ENCODE measurements at regions not wholly inside any gene's neighbourhood (a gene's known extent, or its start where the extent isn't known, plus 50 kb on each side); places are given as distances from the start of the nearest gene placed in this dataset.

- DNase-seq: no peak
- in situ Hi-C loops (cut with MboI; ENCODE audit: low pct_unique_long_range_greater_than_20kb, low sequenced_read_pairs): no loop called here
Measured at GRCh38 chr1:5227114-5227513, 572.7 kb downstream of the AJAP1 start.

- no peak for DNase-seq
- in situ Hi-C loops (cut with MboI; ENCODE audit: low pct_unique_long_range_greater_than_20kb, low sequenced_read_pairs): no loop called here
Measured at GRCh38 chr1:5225707-5226704, 571.6 kb downstream of the AJAP1 start.

DNA sequence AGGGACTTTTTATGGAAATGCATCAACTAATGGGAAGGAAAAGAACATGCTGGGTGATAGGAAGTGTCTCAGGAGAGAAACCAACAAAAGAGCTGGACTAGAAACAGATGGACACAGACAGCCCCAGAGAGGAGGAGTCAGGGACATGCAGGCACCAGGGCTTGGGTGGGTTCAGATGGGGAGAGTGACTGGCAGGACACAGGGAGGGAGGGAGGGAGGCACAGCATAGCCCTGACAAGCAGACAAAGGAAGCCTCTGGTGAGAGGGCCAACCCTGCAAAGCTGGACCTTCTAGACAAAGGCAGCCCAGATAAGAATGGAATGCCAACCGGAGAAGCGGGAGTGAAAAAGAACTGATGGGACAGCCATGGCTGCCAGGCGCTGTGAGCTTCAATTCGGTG is 568.8 kb downstream of the AJAP1 start:
- in situ Hi-C loops (cut with MboI; ENCODE audit: low pct_unique_long_range_greater_than_20kb, low sequenced_read_pairs): no loop called here
- DNase-seq: no peak

DNA sequence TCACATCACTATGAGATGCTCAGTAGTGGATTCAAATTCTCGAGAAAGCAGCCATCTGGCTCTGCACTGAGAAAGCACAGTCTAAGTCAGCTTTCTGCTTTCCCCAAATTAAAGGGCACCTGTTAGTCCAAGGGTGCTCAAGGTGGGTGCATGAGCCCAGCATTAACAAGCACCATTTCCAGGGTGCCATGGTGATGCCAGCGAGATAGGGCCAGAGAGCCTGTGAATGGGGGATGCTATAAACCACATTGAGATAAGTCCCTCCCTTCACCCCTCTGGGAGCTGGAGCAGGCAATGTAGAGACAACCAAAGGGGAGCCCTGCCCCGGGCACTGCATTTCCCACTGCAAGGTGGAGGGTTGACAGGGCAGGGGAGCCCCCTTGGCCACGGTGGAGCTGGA is 568.2 kb downstream of the AJAP1 start:
- in situ Hi-C loops (cut with MboI; ENCODE audit: low pct_unique_long_range_greater_than_20kb, low sequenced_read_pairs): no loop called here
- DNase-seq: no peak

GRCh38 chr1:5221451-5221850 is 567.0 kb downstream of the AJAP1 start:
- no peak for DNase-seq
- in situ Hi-C loops (cut with MboI; ENCODE audit: low pct_unique_long_range_greater_than_20kb, low sequenced_read_pairs): no loop called here

DNA sequence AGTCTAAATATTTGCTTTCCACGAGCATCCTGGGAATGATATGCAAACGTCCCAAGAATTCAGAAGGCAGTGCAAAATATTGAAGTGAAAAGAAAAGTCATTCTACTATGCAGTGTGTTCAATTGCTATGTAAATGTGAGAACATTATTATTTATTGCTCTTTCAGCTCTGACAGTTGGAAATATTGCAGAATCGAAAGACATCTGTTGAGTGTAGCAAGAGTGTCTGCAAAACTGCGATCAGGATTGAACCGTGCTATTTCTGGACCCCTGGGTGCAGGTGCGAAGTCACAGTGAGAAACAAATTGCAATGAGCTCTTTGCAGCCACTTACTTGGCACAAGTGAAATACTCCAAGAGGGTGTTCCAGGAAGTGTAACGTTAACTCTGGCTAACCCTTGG is 566.4 kb downstream of the AJAP1 start:
- in situ Hi-C loops (cut with MboI; ENCODE audit: low pct_unique_long_range_greater_than_20kb, low sequenced_read_pairs): no loop called here
- DNase-seq: no peak

- in situ Hi-C loops (cut with MboI; ENCODE audit: low pct_unique_long_range_greater_than_20kb, low sequenced_read_pairs): no loop called here
- no peak for DNase-seq
Measured at GRCh38 chr1:5220421-5220820, 566.0 kb downstream of the AJAP1 start.

GRCh38 chr1:5200006-5200405 is 545.6 kb downstream of the AJAP1 start:
- DNase-seq: no peak
- in situ Hi-C loops (cut with MboI; ENCODE audit: low pct_unique_long_range_greater_than_20kb, low sequenced_read_pairs): no loop called here

GRCh38 chr1:5198328-5198727 is 543.9 kb downstream of the AJAP1 start:
- in situ Hi-C loops (cut with MboI; ENCODE audit: low pct_unique_long_range_greater_than_20kb, low sequenced_read_pairs): no loop called here
- no peak for DNase-seq

- in situ Hi-C loops (cut with MboI; ENCODE audit: low pct_unique_long_range_greater_than_20kb, low sequenced_read_pairs): no loop called here
- no peak for DNase-seq
Measured at GRCh38 chr1:5191470-5191869, 537.1 kb downstream of the AJAP1 start.

DNA sequence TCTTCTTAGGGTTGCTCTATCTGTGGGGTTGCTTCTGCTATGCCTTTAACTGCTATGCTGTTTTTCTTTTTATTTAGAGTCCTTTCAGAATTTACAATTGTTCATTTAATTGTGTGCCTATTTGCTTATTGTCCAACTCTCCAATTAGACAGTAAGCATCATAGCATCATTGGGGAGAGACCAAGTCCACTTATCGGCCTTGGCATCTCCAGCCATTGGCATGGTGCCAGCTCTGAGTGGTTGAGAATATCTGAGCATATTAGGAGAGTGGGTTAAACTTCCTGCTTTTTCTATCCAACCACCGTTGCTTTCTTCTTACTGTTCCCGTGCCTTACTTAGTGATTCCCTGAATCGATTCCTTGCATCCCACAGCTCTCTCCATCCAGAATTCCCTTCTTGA is 535.0 kb downstream of the AJAP1 start:
- in situ Hi-C loops (cut with MboI; ENCODE audit: low pct_unique_long_range_greater_than_20kb, low sequenced_read_pairs): no loop called here
- DNase-seq: no peak

DNA sequence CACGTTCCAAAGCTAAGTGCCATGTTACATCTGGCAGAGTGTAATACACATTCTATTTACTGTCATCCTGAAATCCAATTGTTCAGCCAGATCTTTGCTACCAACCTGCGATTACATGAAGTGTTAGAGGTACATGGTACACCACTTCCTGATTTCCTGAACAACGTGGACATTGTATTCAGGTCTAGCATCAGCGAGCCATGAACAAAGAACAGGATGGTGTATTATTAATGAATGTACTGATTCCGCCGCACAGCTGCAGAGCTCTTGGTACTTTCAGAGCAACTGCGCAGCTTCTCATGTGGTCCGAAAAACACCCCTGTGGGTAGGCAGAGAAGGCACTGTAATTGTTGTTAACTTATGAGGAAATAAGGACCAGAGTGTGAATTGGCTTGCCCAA is 511.4 kb downstream of the AJAP1 start:
- in situ Hi-C loops (cut with MboI; ENCODE audit: low pct_unique_long_range_greater_than_20kb, low sequenced_read_pairs): no loop called here

GRCh38 chr1:5164158-5164557 is 509.7 kb downstream of the AJAP1 start:
- DNase-seq: no peak
- in situ Hi-C loops (cut with MboI; ENCODE audit: low pct_unique_long_range_greater_than_20kb, low sequenced_read_pairs): no loop called here

More for the DNA sequence above, 511.4 kb downstream of the AJAP1 start:
- DNase-seq: no peak

GRCh38 chr1:5161372-5161771 is 507.0 kb downstream of the AJAP1 start:
- in situ Hi-C loops (cut with MboI; ENCODE audit: low pct_unique_long_range_greater_than_20kb, low sequenced_read_pairs): no loop called here
- DNase-seq: no peak

DNA sequence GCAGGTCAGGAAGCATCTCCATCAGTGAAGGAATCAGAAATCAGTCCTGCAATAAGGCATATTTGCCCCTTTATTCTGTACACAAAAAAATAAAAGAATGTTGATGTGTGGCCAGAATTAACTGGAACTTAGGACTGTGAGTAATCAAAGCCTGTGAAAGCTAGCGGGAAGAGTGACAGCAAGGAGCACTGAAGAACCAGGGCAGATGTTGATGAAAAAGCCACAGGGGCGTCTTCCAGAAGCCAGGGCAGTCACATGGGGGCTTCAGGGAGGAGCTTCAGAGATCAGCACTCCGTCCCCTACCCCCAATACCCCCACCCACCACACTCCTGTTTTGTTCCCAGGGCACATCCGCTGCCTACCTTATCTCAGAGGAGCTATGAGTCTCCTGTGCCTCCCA is 502.8 kb downstream of the AJAP1 start:
- DNase-seq: no peak
- in situ Hi-C loops (cut with MboI; ENCODE audit: low pct_unique_long_range_greater_than_20kb, low sequenced_read_pairs): no loop called here

GRCh38 chr1:5156416-5157120 is 502.2 kb downstream of the AJAP1 start:
- DNase-seq: no peak
- in situ Hi-C loops (cut with MboI; ENCODE audit: low pct_unique_long_range_greater_than_20kb, low sequenced_read_pairs): no loop called here

GRCh38 chr1:5151511-5151910 is 497.1 kb downstream of the AJAP1 start:
- DNase-seq: no peak
- in situ Hi-C loops (cut with MboI; ENCODE audit: low pct_unique_long_range_greater_than_20kb, low sequenced_read_pairs): no loop called here

- no peak for DNase-seq
- in situ Hi-C loops (cut with MboI; ENCODE audit: low pct_unique_long_range_greater_than_20kb, low sequenced_read_pairs): no loop called here
Measured at GRCh38 chr1:5150191-5150590, 495.8 kb downstream of the AJAP1 start.

DNA sequence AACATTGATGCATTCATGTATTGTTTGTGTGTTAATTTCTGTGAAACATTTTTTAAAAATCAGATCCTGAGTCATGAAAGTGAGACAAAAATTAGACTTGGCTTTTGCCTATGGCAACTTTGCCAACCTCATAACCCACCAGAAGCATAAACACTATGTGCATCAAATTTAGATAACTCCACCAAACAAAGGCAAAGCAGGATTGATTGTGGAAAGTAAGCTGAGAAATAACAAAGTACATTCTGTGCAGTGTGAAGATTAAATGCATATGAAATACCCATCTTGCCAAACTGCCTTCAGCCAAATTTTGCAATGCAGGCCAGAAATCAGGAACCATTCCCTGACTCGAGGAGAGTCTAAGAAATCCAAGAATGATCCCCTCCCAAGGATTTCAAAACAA is 493.4 kb downstream of the AJAP1 start:
- in situ Hi-C loops (cut with MboI; ENCODE audit: low pct_unique_long_range_greater_than_20kb, low sequenced_read_pairs): no loop called here
- DNase-seq: no peak

DNA sequence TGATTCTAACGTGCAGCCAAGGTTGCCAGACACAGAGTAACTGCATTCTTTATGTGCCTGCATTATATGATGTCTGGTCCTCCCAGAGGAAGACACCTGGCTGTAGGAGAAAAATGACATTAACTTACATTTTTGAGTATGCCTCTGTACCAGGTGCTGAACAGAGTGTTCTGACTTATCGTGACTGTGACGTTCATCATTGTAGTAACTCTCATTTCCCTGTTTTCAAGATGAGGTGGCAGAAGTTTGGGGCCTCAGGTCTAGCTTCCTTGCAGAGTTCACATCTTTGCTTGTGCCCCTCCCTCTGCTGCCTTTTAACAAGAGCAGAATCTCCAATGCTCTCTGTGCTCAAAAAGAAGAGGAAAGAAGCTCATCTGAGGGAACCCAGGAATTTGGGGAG is 488.0 kb downstream of the AJAP1 start:
- DNase-seq: no peak
- in situ Hi-C loops (cut with MboI; ENCODE audit: low pct_unique_long_range_greater_than_20kb, low sequenced_read_pairs): no loop called here

All from KBM-7 (cell line).